Mammary epithelial cell (primary cell): ENCODE measurements at regions not wholly inside any gene's neighbourhood (a gene's known extent, or its start where the extent isn't known, plus 50 kb on each side); places are given as distances from the start of the nearest gene placed in this dataset.

Source experiments
- CTCF ChIP-seq, 2 donors: IDR thresholded peaks in 1 of 2; conservative IDR thresholded peaks in 1 of 2; 2 replicates each; pipeline ENCODE4 v1.5.1; 2011 to 2012; ENCODE audit warnings: inconsistent platforms in 2 of 2, low read length in 2 of 2, mild to moderate bottlenecking in 2 of 2, control low read depth in 1 of 2, low read depth in 1 of 2; ENCODE audit not compliant: insufficient read depth in 1 of 2; ENCODE audit errors: extremely low read depth in 1 of 2
- EZH2 ChIP-seq: IDR thresholded peaks from 2 replicates; pipeline ENCODE4 v1.6.1; 2012; ENCODE audit warnings: low read length, inconsistent platforms, borderline replicate concordance

DNA sequence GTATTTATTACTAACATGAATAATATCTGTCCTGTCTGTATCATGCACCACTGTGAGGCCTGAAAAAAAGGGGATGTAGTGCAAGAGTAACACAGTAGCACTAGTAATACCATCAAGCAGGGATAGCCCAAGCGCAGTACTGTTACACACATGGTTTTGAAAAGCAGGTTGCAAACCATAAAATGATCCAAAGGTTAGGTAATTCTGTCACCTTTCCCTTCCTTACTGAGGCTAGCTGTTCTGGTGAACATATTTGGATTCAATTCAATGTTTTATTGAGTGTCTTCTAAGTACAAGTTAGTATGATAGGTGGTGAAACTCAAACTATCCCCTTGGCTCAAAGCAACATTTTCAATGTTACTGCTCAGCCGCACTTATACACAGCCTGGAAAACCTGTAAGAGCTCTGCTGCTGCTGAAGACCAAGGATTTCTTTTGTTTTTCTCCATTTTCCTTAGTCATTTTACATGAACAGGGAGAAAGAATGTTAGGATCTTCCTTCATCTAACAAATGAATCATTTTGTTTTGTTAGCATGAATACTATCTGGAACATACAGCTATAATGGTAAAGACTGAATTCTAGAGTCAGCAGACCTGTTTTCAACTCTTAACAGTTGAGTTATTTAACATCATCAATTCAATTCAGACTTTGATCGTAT lies 102.5 kb upstream of the ITPRID2 start:
- TF ChIP-seq CTCF (conservative IDR thresholded peaks at IDR 0.05 in 1 of 2, IDR thresholded peaks at IDR 0.05 in 1 of 2; ENCODE audit: extremely low read depth in 1 of 2, insufficient read depth in 1 of 2, low read depth in 1 of 2, low read length in 2 of 2) (no peak), EZH2 (no peak)
